ENCODE measurements at regions not wholly inside any gene's neighbourhood (a gene's known extent, or its start where the extent isn't known, plus 50 kb on each side); places are given as distances from the start of the nearest gene placed in this dataset.

GRCh38 chr2:240204431-240205276, 64.2 kb upstream of the OTOS start:
- Histone ChIP-seq H3K9me3 (ENCODE audit: low read depth) (peaks cover 7% of the 10 kb centered on the region), H3K27me3 (no peaks in the 10 kb centered on the region), H3K36me3 (replicated peaks; ENCODE audit: insufficient read depth, low read depth) (no peaks in the 10 kb centered on the region), H3K9me2 (replicated peaks; ENCODE audit: insufficient read depth) (no peaks in the 10 kb centered on the region), H4K20me1 (ENCODE audit: insufficient read depth, poor library complexity, severe bottlenecking) (no peaks in the 10 kb centered on the region), H3K4me2 (no peak overlapping the region), H3K79me2 (no peaks in the 10 kb centered on the region), H3K4me1 (ENCODE audit: insufficient read depth) (no peaks in the 10 kb centered on the region), H3K4me3 (no peak overlapping the region), H3K27ac (no peak overlapping the region), H2AFZ (no peak overlapping the region)
- TF ChIP-seq EZH2phosphoT487 (IDR thresholded peaks at IDR 0.05; ENCODE audit: low read depth, severe bottlenecking, unreplicated experiment) (no peak), EZH2 (IDR thresholded peaks at IDR 0.05; ENCODE audit: borderline replicate concordance) (no peak)
- TF ChIP-seq, protein P1, sequence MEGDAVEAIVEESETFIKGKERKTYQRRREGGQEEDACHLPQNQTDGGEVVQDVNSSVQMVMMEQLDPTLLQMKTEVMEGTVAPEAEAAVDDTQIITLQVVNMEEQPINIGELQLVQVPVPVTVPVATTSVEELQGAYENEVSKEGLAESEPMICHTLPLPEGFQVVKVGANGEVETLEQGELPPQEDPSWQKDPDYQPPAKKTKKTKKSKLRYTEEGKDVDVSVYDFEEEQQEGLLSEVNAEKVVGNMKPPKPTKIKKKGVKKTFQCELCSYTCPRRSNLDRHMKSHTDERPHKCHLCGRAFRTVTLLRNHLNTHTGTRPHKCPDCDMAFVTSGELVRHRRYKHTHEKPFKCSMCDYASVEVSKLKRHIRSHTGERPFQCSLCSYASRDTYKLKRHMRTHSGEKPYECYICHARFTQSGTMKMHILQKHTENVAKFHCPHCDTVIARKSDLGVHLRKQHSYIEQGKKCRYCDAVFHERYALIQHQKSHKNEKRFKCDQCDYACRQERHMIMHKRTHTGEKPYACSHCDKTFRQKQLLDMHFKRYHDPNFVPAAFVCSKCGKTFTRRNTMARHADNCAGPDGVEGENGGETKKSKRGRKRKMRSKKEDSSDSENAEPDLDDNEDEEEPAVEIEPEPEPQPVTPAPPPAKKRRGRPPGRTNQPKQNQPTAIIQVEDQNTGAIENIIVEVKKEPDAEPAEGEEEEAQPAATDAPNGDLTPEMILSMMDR (IDR thresholded peaks at IDR 0.05; ENCODE audit: poor library complexity): no peak
- WGBS (ENCODE audit: low lambda C conversion rate, missing lambda C conversion rate): 88% methylated on average over 17 of the region's 17 CpGs
- DNase-seq (ENCODE audit: low spot score): no peak

- Histone ChIP-seq H3K79me2 (no peaks in the 10 kb centered on the region), H3K9me3 (ENCODE audit: low read depth) (peaks cover 7% of the 10 kb centered on the region), H2AFZ (no peak overlapping the region), H3K27me3 (no peaks in the 10 kb centered on the region), H4K20me1 (ENCODE audit: insufficient read depth, poor library complexity, severe bottlenecking) (no peaks in the 10 kb centered on the region), H3K4me1 (ENCODE audit: insufficient read depth) (no peaks in the 10 kb centered on the region), H3K9me2 (replicated peaks; ENCODE audit: insufficient read depth) (no peaks in the 10 kb centered on the region), H3K4me3 (no peak overlapping the region), H3K4me2 (no peak overlapping the region), H3K27ac (no peak overlapping the region), H3K36me3 (replicated peaks; ENCODE audit: insufficient read depth, low read depth) (no peaks in the 10 kb centered on the region)
- 50% methylated on average over 3 of the region's 3 CpGs for WGBS (ENCODE audit: low lambda C conversion rate, missing lambda C conversion rate)
- TF ChIP-seq, protein P1 (IDR thresholded peaks at IDR 0.05; ENCODE audit: poor library complexity): no peak
- TF ChIP-seq EZH2phosphoT487 (IDR thresholded peaks at IDR 0.05; ENCODE audit: low read depth, severe bottlenecking, unreplicated experiment): no peak
- TF ChIP-seq EZH2 (IDR thresholded peaks at IDR 0.05; ENCODE audit: borderline replicate concordance): no peak
- no peak for DNase-seq (ENCODE audit: low spot score)
These were observed 64.9 kb upstream of the OTOS start for GRCh38 chr2:240205348-240205747.

- WGBS (ENCODE audit: low lambda C conversion rate, missing lambda C conversion rate): 24% methylated on average over 2 of the region's 2 CpGs
- Histone ChIP-seq H3K27me3 (no peaks in the 10 kb centered on the region), H3K9me2 (replicated peaks; ENCODE audit: insufficient read depth) (no peaks in the 10 kb centered on the region), H4K20me1 (ENCODE audit: insufficient read depth, poor library complexity, severe bottlenecking) (no peaks in the 10 kb centered on the region), H2AFZ (no peak overlapping the region), H3K79me2 (no peaks in the 10 kb centered on the region), H3K4me2 (no peak overlapping the region), H3K36me3 (replicated peaks; ENCODE audit: insufficient read depth, low read depth) (no peaks in the 10 kb centered on the region), H3K27ac (no peak overlapping the region), H3K9me3 (ENCODE audit: low read depth) (peaks cover 7% of the 10 kb centered on the region), H3K4me3 (no peak overlapping the region), H3K4me1 (ENCODE audit: insufficient read depth) (no peaks in the 10 kb centered on the region)
- TF ChIP-seq EZH2phosphoT487 (IDR thresholded peaks at IDR 0.05; ENCODE audit: low read depth, severe bottlenecking, unreplicated experiment) (no peak), EZH2 (IDR thresholded peaks at IDR 0.05; ENCODE audit: borderline replicate concordance) (no peak)
- TF ChIP-seq, protein P1 (IDR thresholded peaks at IDR 0.05; ENCODE audit: poor library complexity): no peak
- no peak for DNase-seq (ENCODE audit: low spot score)
These were observed 65.3 kb upstream of the OTOS start for GRCh38 chr2:240205772-240206171.
